Naive thymus-derived CD8-positive, alpha-beta T cell (primary cell): ENCODE measurements at regions not wholly inside any gene's neighbourhood (a gene's known extent, or its start where the extent isn't known, plus 50 kb on each side); places are given as distances from the start of the nearest gene placed in this dataset.
"Not testable (repeated sequence)": the region's sequence is repeated elsewhere in the genome, so short reads cannot be mapped to it uniquely, and the experiment has no call there.

ENCODE experiments used
- ATAC-seq, 2 donors: fragments of 150-1000 bp; cut with Tn5 transposase in 1 of 2; sonication (Bioruptor Pico), chemical (Tn5 transposase) in 1 of 2; 1 replicate in 1 of 2; 2 replicates in 1 of 2; pipeline ENCODE4 v1.10.0; 2021; ENCODE audit warnings: mild to moderate bottlenecking in 2 of 2, moderate library complexity in 2 of 2
- POLR2A ChIA-PET: fragments of 350-600 bp; sonication (Branson Sonifier 250); formaldehyde crosslinking; loops from one replicate; lab custom pipeline; 2021; ENCODE audit warnings: antibody characterized with exemption; lab: Charles Lee
- DNase-seq, 10 donors: peaks; one replicate each; pipeline versions ENCODE4 v3.0.0 to v3.0.0-alpha.2; 2020 to 2022
- H3K27ac Mint-ChIP-seq, 10 donors: one replicate each; pipeline ENCODE4 v1.8.0; 2020 to 2022; ENCODE audit warnings: mild to moderate bottlenecking in 10 of 10, mixed read lengths in 10 of 10, moderate library complexity in 4 of 10, inconsistent platforms in 1 of 10
- H3K27me3 Mint-ChIP-seq, 5 donors: one replicate each; pipeline ENCODE4 v1.8.0; 2021 to 2022; ENCODE audit warnings: mixed read lengths in 5 of 5
- H3K36me3 Mint-ChIP-seq, 3 donors: one replicate each; pipeline ENCODE4 v1.8.0; 2020 to 2022; ENCODE audit warnings: mixed read lengths in 3 of 3, mild to moderate bottlenecking in 2 of 3, inconsistent platforms in 1 of 3
- H3K4me1 Mint-ChIP-seq, 4 donors: one replicate each; pipeline ENCODE4 v1.8.0; 2021 to 2022; ENCODE audit warnings: mixed read lengths in 4 of 4
- H3K4me3 Mint-ChIP-seq, 10 donors: one replicate each; pipeline ENCODE4 v1.8.0; 2020 to 2022; ENCODE audit warnings: mild to moderate bottlenecking in 10 of 10, mixed read lengths in 10 of 10, moderate library complexity in 6 of 10, inconsistent platforms in 1 of 10
- H3K9me3 Mint-ChIP-seq, 9 donors: one replicate each; pipeline ENCODE4 v1.8.0; 2020 to 2022; ENCODE audit warnings: mixed read lengths in 9 of 9, mild to moderate bottlenecking in 3 of 9, inconsistent platforms in 1 of 9, moderate library complexity in 1 of 9

DNA sequence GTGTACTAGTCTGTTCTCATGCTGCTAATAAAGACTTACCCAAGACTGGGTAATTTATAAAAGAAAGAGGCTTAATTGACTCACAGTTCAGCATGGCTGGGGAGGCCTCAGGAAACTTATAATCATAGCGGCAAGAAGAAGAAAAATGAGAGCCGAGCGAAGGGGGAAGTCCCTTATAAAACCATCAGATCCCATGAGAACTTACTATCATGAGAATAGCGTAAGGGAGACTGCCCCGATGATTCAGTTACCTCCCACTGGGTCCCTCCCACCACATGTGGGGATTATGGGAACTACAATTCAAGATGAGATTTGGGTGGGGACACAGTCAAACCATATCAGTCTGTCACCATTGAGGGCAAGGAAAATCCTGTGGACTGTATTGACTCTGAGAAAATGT lies 121.8 kb upstream of the ATXN3L start:
- ATAC-seq, H3K4me3 Mint-ChIP-seq, H3K27ac Mint-ChIP-seq, POLR2A ChIA-PET, H3K27me3 Mint-ChIP-seq, DNase-seq, H3K4me1 Mint-ChIP-seq: not testable (repeated sequence)
- H3K36me3 Mint-ChIP-seq, result peaks cover 0 to 10% (median 0%) of the 10 kb centered on the region in 3 donors
- peaks cover 0 to 49% (median 0%) of the 10 kb centered on the region in 9 donors for H3K9me3 Mint-ChIP-seq

DNA sequence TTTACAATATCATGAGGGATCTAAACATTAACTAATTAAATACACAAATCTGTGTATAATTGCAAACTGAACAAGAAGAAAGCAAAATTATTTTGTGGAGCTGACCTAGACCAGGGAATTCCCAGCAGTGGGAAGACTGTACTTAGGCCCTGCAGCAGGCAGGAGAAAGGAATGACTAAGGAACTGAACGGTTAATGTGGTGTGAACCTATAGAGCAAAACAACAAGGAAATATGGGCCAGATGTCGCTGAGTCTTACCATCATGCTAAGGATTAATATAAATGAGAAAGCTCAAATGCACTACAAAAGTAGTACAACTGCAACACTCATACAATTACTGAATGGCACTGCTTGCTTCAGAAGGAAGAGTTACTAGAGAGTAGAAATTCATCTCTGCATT lies 120.3 kb upstream of the ATXN3L start:
- Mint-ChIP-seq H3K4me3 (no peak overlapping the region), H3K27ac (no peak overlapping the region), H3K4me1 (no peaks in the 10 kb centered on the region), H3K36me3 (peaks cover 0 to 10% (median 0%) of the 10 kb centered on the region in 3 donors), H3K27me3 (no peaks in the 10 kb centered on the region), H3K9me3 (peaks cover 0 to 54% (median 0%) of the 10 kb centered on the region in 9 donors)
- ATAC-seq (no peak), DNase-seq (no peak)
- POLR2A ChIA-PET, result no interaction called here

DNA sequence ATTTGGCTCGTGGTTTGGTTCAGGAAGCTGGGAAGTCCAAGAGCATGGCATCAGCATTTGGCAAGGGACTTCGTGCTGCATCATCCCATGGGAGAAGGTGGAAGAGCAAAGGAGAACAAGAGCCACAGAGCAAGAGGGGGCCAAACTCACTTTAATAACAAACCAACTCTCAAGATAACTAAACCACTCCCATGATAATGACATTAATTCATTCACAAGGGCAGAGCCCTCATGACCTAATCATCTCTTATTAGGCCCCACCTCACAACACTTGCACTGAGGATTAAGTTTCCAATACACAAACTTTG lies 113.4 kb upstream of the ATXN3L start:
- POLR2A ChIA-PET, result no interaction called here
- H3K9me3 Mint-ChIP-seq, result peaks cover 0 to 23% (median 0%) of the 10 kb centered on the region in 9 donors
- H3K4me3 Mint-ChIP-seq, result no peak overlapping the region
- H3K4me1 Mint-ChIP-seq, result peaks cover 6 to 11% (median 8%) of the 10 kb centered on the region in 4 donors
- no peaks in the 10 kb centered on the region for H3K27me3 Mint-ChIP-seq
- H3K36me3 Mint-ChIP-seq, result peaks cover 0 to 3% (median 0%) of the 10 kb centered on the region in 3 donors
- no peak overlapping the region for H3K27ac Mint-ChIP-seq
- no peak for ATAC-seq
- no peak for DNase-seq

DNA sequence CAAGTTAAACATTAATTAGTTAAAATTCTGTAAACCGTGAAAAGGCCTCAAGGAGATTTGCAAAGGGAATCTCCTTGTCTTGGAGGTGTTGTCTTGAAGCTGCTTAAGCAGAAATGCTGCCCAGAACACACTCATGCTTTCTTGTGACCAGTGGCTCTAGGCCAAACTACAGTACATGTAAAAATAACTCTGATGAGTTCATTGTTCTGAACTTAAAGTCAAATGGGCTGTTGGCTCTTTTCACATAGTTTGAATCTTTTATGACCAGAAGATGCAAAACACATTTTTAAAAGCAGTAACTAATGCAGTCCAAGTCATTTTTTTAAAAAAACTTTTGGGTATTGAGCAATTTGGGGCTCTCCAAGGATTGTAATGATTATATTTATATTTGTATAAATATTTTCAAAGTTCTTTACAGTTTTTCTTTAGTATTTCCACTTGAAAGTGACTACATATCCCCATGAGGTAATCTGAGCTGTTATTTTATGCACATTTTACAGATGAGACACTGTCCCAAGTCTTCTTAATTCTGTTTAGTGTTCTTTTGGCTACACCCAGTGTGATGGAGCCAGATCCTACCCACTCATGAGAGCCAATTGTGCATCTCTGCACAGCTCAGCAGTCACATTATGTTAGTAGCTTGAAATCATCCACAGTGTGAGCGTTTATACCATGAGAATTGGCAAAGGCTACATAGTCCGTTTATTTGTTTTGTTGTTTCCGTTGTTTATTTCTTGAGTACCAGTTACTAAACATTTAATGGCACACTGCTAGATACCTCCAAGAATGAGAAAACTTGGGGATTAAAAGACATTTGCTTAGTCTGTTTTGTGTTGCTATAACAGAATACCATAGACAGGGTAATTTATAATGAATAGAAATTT lies 112.8 kb upstream of the ATXN3L start:
- Mint-ChIP-seq H3K4me3 (no peak overlapping the region), H3K9me3 (peaks cover 0 to 17% (median 0%) of the 10 kb centered on the region in 9 donors), H3K27me3 (no peaks in the 10 kb centered on the region), H3K27ac (no peak overlapping the region), H3K36me3 (peaks cover 0 to 3% (median 0%) of the 10 kb centered on the region in 3 donors), H3K4me1 (peaks cover 9 to 17% (median 14%) of the 10 kb centered on the region in 4 donors)
- ATAC-seq (no peak), DNase-seq (no peak)
- POLR2A ChIA-PET, result no interaction called here

DNA sequence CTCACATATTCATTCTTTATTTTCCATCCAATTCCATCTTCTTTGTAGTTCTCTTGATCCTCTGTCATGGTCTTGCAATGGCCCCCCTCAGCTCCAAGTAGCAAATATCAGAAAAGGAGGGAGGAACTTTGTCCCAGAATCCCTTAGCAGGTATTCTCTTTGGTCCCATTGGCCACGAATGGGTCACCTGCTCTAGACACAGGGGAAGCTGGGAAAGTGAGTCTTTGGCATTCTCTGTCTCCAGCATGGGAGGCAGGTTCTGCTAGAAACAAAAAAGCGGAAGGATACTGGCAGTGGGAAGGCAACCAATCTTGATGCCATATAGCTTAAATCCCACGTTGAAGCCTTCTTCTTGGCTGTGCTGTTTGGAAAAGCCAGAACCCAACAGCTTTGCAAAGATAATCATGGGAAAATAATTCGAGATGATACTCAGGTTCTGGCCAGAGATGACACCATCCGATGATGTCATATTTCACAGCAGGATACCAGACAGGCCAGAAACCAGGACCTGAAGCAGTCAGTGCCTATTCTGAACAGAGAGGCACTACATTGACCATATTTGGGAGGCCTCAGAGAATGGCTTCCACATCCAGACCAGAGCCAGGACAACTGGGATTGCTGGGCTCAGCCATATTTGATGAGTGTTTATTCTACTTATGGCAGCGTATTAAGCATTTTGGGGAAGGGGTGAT lies 110.4 kb upstream of the ATXN3L start:
- Mint-ChIP-seq H3K4me1 (peaks cover 10 to 20% (median 17%) of the 10 kb centered on the region in 4 donors), H3K4me3 (no peak overlapping the region), H3K27ac (no peak overlapping the region), H3K9me3 (peaks cover 0 to 4% (median 0%) of the 10 kb centered on the region in 9 donors), H3K36me3 (peaks cover 0 to 3% (median 0%) of the 10 kb centered on the region in 3 donors), H3K27me3 (no peaks in the 10 kb centered on the region)
- no peak for DNase-seq
- ATAC-seq, result no peak
- POLR2A ChIA-PET, result no interaction called here

DNA sequence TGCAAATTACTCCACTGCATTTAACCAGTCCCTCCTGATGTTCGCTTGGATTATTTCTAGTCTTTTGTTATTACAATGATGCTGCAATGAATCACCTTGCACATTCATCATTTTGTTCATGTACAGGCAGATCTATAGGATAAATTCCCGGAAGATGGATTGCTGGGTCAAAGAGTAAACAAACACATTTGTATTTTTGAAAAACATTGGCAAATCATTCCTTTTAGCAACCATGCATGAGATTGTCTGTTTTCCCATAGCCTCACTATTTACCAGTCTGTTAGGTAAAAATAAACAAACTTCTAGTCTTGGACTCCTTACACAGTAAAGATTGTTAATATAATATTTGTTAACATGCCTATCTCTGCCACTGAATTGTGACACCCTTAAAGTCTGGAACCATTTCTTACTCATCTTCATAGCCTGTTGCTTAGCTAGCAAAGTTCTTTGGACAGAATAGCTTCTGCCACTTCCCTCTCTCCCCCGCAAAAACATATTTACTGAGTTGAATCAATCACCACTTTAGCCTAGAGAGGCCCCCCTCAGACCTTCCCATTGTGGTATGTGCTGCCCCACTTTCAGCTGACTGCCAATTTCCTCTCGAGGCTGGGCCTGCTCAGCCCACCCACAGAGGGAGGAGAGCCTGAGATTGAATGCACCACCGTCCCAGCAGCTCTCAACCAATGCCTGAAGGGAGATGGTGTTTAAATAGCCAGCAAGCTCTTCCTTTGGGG lies 108.4 kb upstream of the ATXN3L start:
- H3K27ac Mint-ChIP-seq, result peak overlapping the region in 7 of 10 donors; percentile 4 to 68 (median 48)

DNA sequence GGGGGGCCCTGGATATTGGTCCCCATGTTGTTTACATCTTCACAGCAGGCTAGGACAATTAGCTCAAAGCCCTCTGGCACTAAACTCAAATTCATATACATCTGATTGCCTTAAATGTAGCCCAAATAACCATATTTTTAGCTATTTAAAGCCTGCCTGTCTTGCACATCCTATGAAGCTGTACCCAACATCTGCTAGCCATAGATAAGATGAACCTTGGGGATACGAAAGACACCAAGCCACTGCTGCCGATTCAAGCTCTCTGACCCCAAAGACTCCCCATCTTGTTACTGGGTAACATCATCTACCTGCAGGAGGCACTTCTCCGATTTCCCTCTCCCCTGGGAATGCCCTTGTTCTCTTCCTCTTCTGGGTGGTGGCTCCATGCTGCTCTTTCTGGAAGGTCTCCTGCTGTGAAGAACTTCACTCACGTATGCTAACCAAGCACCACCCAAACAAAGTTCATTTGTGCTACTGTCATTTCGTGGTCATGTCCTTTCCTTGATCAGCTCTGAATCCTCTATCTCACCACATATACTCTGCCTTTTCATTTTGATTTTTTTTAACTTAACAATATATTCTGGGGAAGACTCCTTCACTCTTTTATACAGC lies 107.7 kb upstream of the ATXN3L start:
- POLR2A ChIA-PET, result no interaction called here
- H3K27me3 Mint-ChIP-seq, result no peaks in the 10 kb centered on the region

More for the DNA sequence above, 108.4 kb upstream of the ATXN3L start:
- Mint-ChIP-seq H3K27me3 (no peaks in the 10 kb centered on the region), H3K4me3 (peak overlapping the region in 2 of 10 donors; percentile 27 to 38), H3K36me3 (peaks cover 0 to 7% (median 0%) of the 10 kb centered on the region in 3 donors), H3K4me1 (peaks cover 10 to 20% (median 17%) of the 10 kb centered on the region in 4 donors), H3K9me3 (peaks cover 0 to 14% (median 0%) of the 10 kb centered on the region in 9 donors)
- POLR2A ChIA-PET, result no interaction called here
- ATAC-seq (peak; percentile 46 to 57), DNase-seq (peak in 3 of 10 donors; percentile 1 to 54 (median 9))

DNA sequence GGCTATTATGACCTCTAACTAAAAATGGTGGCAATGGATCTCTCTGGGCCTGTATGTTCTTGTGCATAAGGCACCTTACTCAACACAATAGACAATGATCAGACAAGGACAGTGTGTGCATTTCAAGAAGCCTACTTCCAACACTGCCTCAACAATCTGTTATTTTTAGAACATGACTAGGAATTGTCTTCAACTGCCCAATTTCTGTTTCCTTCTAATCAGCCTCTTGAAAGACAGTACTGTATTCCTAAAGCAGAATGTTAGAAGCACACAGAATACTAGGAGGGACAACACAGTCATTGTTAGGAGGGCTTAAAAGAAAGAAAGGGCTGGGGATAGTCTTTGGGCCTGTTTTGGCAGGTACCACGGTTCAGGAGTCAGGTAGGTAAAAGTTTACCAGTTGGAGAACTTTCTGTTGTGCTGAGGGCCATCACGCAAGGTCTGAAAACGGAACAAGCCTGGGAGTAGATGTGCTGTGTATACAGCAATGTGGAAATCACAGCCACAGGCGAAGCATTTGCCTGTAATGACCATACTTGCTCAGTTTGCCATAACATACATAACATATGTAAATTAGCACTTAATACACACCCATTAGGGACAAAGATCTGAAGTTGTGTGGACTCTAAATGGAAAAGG lies 100.8 kb upstream of the ATXN3L start:
- peaks cover 0 to 16% (median 0%) of the 10 kb centered on the region in 9 donors for H3K9me3 Mint-ChIP-seq
- H3K36me3 Mint-ChIP-seq, result peaks cover 0 to 10% (median 0%) of the 10 kb centered on the region in 3 donors
- no peaks in the 10 kb centered on the region for H3K27me3 Mint-ChIP-seq
- no peak overlapping the region for H3K4me3 Mint-ChIP-seq
- ATAC-seq, result no peak
- no peak overlapping the region for H3K27ac Mint-ChIP-seq
- H3K4me1 Mint-ChIP-seq, result peaks cover 3 to 18% (median 6%) of the 10 kb centered on the region in 4 donors
- DNase-seq, result no peak
- POLR2A ChIA-PET, result no interaction called here

More for the DNA sequence above, 107.7 kb upstream of the ATXN3L start:
- no peak for DNase-seq
- H3K27ac Mint-ChIP-seq, result peak overlapping the region in 4 of 10 donors; percentile 23 to 68 (median 50)
- peaks cover 10 to 20% (median 17%) of the 10 kb centered on the region in 4 donors for H3K4me1 Mint-ChIP-seq
- H3K9me3 Mint-ChIP-seq, result peaks cover 0 to 11% (median 0%) of the 10 kb centered on the region in 9 donors
- no peak overlapping the region for H3K4me3 Mint-ChIP-seq
- ATAC-seq, result no peak
- peaks cover 0 to 7% (median 0%) of the 10 kb centered on the region in 3 donors for H3K36me3 Mint-ChIP-seq

DNA sequence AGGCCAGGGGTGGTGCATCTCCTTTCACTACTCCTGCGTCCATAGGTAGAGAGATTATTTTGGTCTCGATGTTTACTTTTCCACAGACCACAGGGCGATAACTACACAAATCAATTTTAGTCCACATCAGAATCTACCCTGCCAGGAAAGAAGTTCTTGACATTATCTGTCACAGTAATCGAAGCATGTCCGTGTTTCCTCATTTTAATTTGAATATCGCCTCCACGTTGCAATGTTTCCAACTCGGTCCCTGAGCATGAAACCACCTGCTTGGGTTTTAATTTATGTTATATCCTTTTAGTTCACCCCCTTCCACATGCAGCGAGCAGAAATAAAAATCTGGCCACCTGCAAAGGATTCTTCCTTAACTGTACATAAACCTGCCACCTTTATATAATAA lies 100.1 kb upstream of the ATXN3L start:
- Mint-ChIP-seq H3K36me3 (peaks cover 0 to 10% (median 0%) of the 10 kb centered on the region in 3 donors), H3K4me1 (peaks cover 3 to 18% (median 6%) of the 10 kb centered on the region in 4 donors), H3K27ac (peak overlapping the region in 1 of 10 donors; percentile 39), H3K4me3 (peak overlapping the region in 1 of 10 donors; percentile 24), H3K9me3 (peaks cover 0 to 15% (median 0%) of the 10 kb centered on the region in 9 donors), H3K27me3 (no peaks in the 10 kb centered on the region)
- no peak for ATAC-seq
- no peak for DNase-seq
- POLR2A ChIA-PET, result no interaction called here

DNA sequence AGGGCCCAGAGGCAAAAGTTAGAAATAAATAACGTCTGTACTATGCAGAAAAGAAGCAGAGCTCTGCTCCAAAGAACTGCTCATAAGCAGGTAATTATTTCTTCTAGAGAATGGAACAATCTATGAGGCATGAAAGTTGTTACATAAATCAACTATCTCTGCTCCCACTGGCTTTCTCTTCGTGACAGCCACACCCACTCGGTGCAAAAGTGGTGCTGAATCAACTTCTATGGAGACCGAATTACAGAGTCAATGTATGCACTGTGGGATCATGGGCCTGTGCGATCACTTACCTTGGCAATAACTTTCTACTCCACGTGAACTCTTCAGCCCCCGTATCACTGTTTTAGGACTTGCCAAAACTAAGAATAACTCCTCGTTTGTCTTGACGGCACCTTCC lies 99.4 kb upstream of the ATXN3L start:
- peak overlapping the region in 1 of 10 donors; percentile 24 for H3K4me3 Mint-ChIP-seq
- ATAC-seq (no peak), DNase-seq (no peak)
- H3K9me3 Mint-ChIP-seq, result peaks cover 0 to 10% (median 0%) of the 10 kb centered on the region in 9 donors
- H3K27me3 Mint-ChIP-seq, result no peaks in the 10 kb centered on the region
- POLR2A ChIA-PET, result no interaction called here
- peaks cover 3 to 18% (median 6%) of the 10 kb centered on the region in 4 donors for H3K4me1 Mint-ChIP-seq
- peaks cover 0 to 8% (median 0%) of the 10 kb centered on the region in 3 donors for H3K36me3 Mint-ChIP-seq
- peak overlapping the region in 1 of 10 donors; percentile 39 for H3K27ac Mint-ChIP-seq

DNA sequence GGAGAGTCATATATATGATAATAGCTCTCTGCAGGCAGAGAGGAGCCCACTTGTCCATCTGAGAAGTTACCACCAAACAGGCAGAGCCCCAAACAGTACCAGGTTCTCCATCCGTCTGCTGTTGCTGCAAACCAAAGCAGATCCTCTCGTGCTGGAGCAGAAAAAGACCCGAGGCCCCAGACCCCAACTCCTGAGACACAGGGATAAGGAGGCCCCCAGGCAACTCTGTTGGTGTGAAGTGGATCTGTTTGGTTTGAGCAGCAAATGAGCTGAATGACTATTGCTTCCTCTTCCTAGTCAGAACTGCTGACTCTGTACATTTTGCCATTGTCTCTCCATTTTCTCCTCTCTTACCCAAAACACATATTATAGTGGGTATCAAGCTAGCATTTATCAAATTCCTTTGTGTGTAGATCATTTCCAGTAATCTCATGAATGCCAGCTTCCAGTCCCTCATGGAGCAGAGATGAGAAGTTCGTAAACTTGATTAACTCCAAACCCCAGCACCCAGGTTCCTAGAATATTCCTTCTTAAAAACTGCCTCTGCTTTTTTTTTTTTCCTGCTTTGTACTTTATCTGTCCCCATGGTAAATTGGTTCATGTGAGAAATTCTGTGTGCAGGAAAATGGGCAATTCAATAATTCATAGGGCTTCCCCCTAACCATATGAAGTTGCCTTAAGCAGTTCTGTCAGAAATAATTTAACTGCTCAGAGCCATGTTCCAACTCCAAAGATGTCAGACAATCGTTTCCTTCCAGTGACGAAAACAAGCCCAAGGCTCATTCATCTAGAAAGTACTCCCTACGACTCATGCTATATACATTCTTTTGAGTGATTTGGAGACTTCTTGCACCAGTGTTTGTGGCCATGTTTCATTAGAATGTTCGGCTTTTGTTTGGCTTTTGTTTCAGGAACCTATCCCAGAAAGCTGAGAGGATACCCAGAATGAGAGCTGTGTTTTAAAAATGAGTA lies 98.6 kb upstream of the ATXN3L start:
- peaks cover 0 to 3% (median 0%) of the 10 kb centered on the region in 3 donors for H3K36me3 Mint-ChIP-seq
- no peak overlapping the region for H3K4me3 Mint-ChIP-seq
- DNase-seq (no peak), ATAC-seq (no peak)
- H3K27me3 Mint-ChIP-seq, result no peaks in the 10 kb centered on the region
- POLR2A ChIA-PET, result no interaction called here
- H3K9me3 Mint-ChIP-seq, result peaks cover 0 to 5% (median 0%) of the 10 kb centered on the region in 9 donors
- H3K27ac Mint-ChIP-seq, result no peak overlapping the region
- H3K4me1 Mint-ChIP-seq, result peaks cover 3 to 18% (median 6%) of the 10 kb centered on the region in 4 donors
